ENCODE measurements at regions not wholly inside any gene's neighbourhood (a gene's known extent, or its start where the extent isn't known, plus 50 kb on each side); places are given as distances from the start of the nearest gene placed in this dataset.

DNA sequence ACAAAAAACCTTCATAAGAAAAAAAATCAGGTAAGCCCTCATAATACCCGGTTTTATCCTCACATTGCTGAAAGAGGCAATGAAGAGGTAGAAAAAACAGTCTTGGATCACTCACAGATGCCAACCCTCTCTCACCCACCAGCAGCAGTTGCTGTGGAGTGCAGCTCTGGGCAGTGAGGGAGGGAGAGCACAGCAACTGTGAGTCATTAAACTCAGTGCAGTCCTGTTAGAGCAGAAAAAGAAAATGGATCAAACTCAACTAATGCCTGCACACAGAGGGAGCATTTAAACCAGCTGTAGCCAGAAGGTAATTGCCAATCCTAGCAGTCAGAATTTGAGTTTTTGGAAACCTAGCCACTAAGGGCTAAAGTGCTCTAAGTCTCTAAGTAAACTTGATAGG is 1050.6 kb upstream of the ALCAM start:
- H3K27ac ChIP-seq = no peak overlapping the region
- intact Hi-C loops (cut with DNase I; ENCODE audit: low total_unique reads) = no loop called here
- no peaks in the 10 kb centered on the region for H3K9me3 ChIP-seq
- DNase-seq = no peak
- H3K4me3 ChIP-seq = no peak overlapping the region
- no peaks in the 10 kb centered on the region for H3K36me3 ChIP-seq
- H3K27me3 ChIP-seq = no peaks in the 10 kb centered on the region
- no peaks in the 10 kb centered on the region for H3K4me1 ChIP-seq
- no peak for TF ChIP-seq POLR2A (IDR thresholded peaks at IDR 0.05)
- TF ChIP-seq, protein P1, sequence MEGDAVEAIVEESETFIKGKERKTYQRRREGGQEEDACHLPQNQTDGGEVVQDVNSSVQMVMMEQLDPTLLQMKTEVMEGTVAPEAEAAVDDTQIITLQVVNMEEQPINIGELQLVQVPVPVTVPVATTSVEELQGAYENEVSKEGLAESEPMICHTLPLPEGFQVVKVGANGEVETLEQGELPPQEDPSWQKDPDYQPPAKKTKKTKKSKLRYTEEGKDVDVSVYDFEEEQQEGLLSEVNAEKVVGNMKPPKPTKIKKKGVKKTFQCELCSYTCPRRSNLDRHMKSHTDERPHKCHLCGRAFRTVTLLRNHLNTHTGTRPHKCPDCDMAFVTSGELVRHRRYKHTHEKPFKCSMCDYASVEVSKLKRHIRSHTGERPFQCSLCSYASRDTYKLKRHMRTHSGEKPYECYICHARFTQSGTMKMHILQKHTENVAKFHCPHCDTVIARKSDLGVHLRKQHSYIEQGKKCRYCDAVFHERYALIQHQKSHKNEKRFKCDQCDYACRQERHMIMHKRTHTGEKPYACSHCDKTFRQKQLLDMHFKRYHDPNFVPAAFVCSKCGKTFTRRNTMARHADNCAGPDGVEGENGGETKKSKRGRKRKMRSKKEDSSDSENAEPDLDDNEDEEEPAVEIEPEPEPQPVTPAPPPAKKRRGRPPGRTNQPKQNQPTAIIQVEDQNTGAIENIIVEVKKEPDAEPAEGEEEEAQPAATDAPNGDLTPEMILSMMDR (IDR thresholded peaks at IDR 0.05) = no peak

DNA sequence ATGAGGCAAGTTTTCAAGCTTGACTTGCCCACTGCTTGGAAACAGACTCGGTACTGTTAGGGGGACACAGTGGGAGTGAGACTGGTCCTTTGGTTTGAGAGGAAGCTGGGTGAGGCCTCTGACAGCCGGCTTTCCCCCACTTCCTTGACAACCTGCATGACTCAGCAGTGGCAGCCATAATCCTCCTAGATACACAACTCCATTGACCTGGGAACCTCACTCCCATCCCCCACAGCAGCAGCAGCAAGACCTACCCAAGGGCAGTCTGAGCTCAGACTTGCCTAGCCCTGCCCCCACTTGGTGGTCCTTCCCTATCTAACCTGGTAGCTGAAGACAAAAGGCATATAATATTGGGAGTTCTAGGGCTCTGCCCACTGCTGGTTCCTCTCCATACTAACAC is 1043.5 kb upstream of the ALCAM start:
- H3K4me3 ChIP-seq = no peak overlapping the region
- H3K36me3 ChIP-seq = no peaks in the 10 kb centered on the region
- H3K27ac ChIP-seq = no peak overlapping the region
- no peak for DNase-seq
- no peaks in the 10 kb centered on the region for H3K9me3 ChIP-seq
- intact Hi-C loops (cut with DNase I; ENCODE audit: low total_unique reads) = no loop called here
- no peaks in the 10 kb centered on the region for H3K27me3 ChIP-seq
- H3K4me1 ChIP-seq = no peaks in the 10 kb centered on the region
- TF ChIP-seq POLR2A (IDR thresholded peaks at IDR 0.05) = no peak
- TF ChIP-seq, protein P1 (IDR thresholded peaks at IDR 0.05) = no peak

DNA sequence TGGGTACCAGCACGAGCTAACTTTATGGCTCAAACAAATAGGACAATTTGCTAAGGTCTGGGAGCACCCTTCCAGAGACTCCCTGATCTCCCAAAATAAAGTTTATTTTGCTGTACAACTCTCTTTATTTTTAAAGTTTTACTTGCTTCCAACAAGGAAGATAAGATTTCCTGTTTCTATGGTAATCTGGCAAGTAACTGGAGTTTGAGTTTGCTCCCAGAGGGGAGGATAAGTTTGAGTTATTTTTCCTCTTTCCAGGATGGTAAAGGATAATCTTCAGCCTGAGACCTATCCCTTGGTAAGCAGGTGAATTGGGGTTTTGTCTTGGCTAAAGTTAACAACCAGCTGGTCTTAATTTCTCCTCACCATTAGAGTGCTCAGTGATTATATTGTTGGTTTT is 1019.4 kb upstream of the ALCAM start:
- Histone ChIP-seq H3K27me3 (no peaks in the 10 kb centered on the region), H3K4me3 (no peak overlapping the region), H3K36me3 (no peaks in the 10 kb centered on the region), H3K9me3 (no peaks in the 10 kb centered on the region), H3K27ac (no peak overlapping the region), H3K4me1 (no peaks in the 10 kb centered on the region)
- TF ChIP-seq, protein P1 (IDR thresholded peaks at IDR 0.05) = no peak
- TF ChIP-seq POLR2A (IDR thresholded peaks at IDR 0.05) = no peak
- intact Hi-C loops (cut with DNase I; ENCODE audit: low total_unique reads) = no loop called here
- DNase-seq = no peak

DNA sequence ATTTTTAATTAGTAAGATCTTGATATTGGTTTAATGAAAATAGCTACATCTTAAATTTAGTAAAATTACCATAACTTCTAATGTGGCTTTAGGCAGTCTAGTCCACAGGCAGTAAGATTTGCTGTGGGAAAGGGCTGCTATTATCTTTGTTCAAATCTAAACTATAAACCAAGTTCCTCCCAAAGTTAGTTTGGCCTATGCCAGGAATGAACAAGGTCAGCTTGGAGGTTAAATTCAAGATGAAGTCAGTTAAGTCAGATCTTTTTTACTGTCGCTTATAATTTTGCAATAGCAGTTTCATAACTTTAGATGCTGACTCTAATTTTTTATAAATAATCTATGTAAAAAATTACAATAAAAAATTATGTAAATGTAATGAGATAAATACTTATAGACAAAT is 1016.9 kb upstream of the ALCAM start:
- no peak for DNase-seq
- Histone ChIP-seq H3K9me3 (no peaks in the 10 kb centered on the region), H3K4me1 (no peaks in the 10 kb centered on the region), H3K36me3 (no peaks in the 10 kb centered on the region), H3K4me3 (no peak overlapping the region), H3K27ac (no peak overlapping the region), H3K27me3 (no peaks in the 10 kb centered on the region)
- intact Hi-C loops (cut with DNase I; ENCODE audit: low total_unique reads) = no loop called here
- TF ChIP-seq, protein P1 (IDR thresholded peaks at IDR 0.05) = no peak
- TF ChIP-seq POLR2A (IDR thresholded peaks at IDR 0.05) = no peak

DNA sequence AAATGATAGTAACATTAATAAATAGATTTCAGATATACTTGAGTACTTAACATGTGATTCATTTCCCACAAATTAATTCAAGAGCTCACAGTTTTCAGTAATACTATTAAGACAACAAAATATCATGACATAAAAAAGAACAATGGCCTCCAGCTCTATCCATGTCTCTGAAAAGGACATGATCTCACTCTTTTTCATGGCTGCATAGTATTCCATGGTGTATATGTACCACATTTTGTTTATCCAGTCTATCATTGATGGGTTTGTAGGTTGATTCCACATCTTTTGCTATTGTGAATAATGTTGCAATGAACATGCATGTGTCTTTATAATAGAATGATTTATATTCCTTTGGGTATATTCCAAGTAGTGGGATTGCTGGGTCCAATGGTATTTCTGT is 1012.8 kb upstream of the ALCAM start:
- TF ChIP-seq, protein P1 (IDR thresholded peaks at IDR 0.05) = no peak
- TF ChIP-seq POLR2A (IDR thresholded peaks at IDR 0.05) = no peak
- H3K27ac ChIP-seq = no peak overlapping the region
- no peaks in the 10 kb centered on the region for H3K9me3 ChIP-seq
- no peak overlapping the region for H3K4me3 ChIP-seq
- no peak for DNase-seq
- H3K36me3 ChIP-seq = no peaks in the 10 kb centered on the region
- no peaks in the 10 kb centered on the region for H3K27me3 ChIP-seq
- intact Hi-C loops (cut with DNase I; ENCODE audit: low total_unique reads) = no loop called here
- no peaks in the 10 kb centered on the region for H3K4me1 ChIP-seq
